GM12872 (cell line): ENCODE measurements at regions not wholly inside any gene's neighbourhood (a gene's known extent, or its start where the extent isn't known, plus 50 kb on each side); places are given as distances from the start of the nearest gene placed in this dataset.

Experiments
- CTCF ChIP-seq: IDR thresholded peaks from 3 replicates; pipeline ENCODE4 v1.5.1; 2011; ENCODE audit warnings: low read depth, mild to moderate bottlenecking, low read length, moderate library complexity; ENCODE audit not compliant: insufficient read depth

- TF ChIP-seq CTCF: no peak
These were observed 57.2 kb upstream of the ACVR1 start for GRCh38 chr2:157933160-157933920.

GRCh38 chr2:157932480-157933159, 56.5 kb upstream of the ACVR1 start:
- TF ChIP-seq CTCF: no peak

GRCh38 chr2:157931542-157931941, 55.4 kb upstream of the ACVR1 start:
- TF ChIP-seq CTCF: no peak

- TF ChIP-seq CTCF: no peak
These were observed 54.6 kb upstream of the ACVR1 start for GRCh38 chr2:157930728-157931127.

- no peak for TF ChIP-seq CTCF
These were observed 53.9 kb upstream of the ACVR1 start for GRCh38 chr2:157929871-157930667.

GRCh38 chr2:157928372-157928771, 52.2 kb upstream of the ACVR1 start:
- no peak for TF ChIP-seq CTCF

GRCh38 chr2:157927155-157927554, 51.0 kb upstream of the ACVR1 start:
- TF ChIP-seq CTCF: no peak
